Upper lobe of right lung (tissue), 1 donor: ENCODE measurements at regions not wholly inside any gene's neighbourhood (a gene's known extent, or its start where the extent isn't known, plus 50 kb on each side); places are given as distances from the start of the nearest gene placed in this dataset.

Source experiments
- ATAC-seq: fragments of 200-7000 bp; cut with Tn5 transposase; one replicate; pipeline ENCODE4 v1.9.1; 2020; ENCODE audit warnings: mild to moderate bottlenecking, moderate library complexity
- DNase-seq: peaks from one replicate; pipeline ENCODE4 v3.0.0-alpha.2; 2020
- H3K27ac ChIP-seq: fragments of 200-600 bp; one replicate; pipeline ENCODE4 v1.8.0; 2022
- H3K27me3 ChIP-seq: fragments of 200-600 bp; one replicate; pipeline ENCODE4 v1.8.0; 2022; ENCODE audit warnings: mild to moderate bottlenecking
- H3K36me3 ChIP-seq: fragments of 200-600 bp; one replicate; pipeline ENCODE4 v1.8.0; 2022
- H3K4me1 ChIP-seq: fragments of 200-600 bp; one replicate; pipeline ENCODE4 v1.8.0; 2022
- H3K4me3 ChIP-seq: fragments of 200-600 bp; one replicate; pipeline ENCODE4 v1.8.0; 2022; ENCODE audit warnings: mild to moderate bottlenecking
- H3K9me3 ChIP-seq: fragments of 200-600 bp; one replicate; pipeline ENCODE4 v1.8.0; 2022
- intact Hi-C: fragments of 100-400 bp; cut with DNase I; formaldehyde crosslinking; loops from one replicate; pipeline ENCODE4 v1.11.0; 2022
- TF ChIP-seq, protein P1 (sequence below): fragments of 200-600 bp; IDR thresholded peaks from one replicate; pipeline ENCODE4 v1.8.0; 2022; ENCODE audit warnings: antibody characterized with exemption
- donor health status: DM: no; HTN: yes; CAD: no; lungs with severe emphysema.

DNA sequence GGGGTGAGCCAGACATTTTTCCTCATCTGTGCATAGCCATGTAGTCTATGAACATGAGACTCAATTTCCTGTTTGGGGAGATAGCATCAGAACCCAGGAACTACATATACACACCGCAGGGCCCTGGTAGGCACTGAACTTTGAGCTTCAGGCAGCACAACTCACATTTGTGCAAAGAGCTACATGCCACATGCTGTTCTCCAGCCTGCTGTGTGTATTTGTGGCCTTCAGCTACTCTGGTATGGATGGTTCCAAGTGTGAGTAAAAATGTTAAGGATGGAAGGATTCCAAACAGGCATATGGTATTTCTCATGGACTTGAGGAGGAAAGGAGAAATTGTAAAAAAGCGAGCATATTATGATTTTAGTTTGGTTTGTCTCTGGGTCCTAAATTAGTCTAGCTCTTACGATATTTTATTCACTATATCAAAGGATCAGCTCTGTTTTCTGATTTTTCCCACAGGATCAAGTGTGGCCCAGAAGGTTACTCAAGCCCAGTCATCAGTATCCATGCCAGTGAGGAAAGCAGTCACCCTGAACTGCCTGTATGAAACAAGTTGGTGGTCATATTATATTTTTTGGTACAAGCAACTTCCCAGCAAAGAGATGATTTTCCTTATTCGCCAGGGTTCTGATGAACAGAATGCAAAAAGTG, 422.4 kb upstream of the OR4E1 start:
- no peak for DNase-seq
- no peak for ATAC-seq
- Histone ChIP-seq H3K4me3 (no peak overlapping the region), H3K27ac (no peak overlapping the region), H3K36me3 (no peaks in the 10 kb centered on the region), H3K9me3 (no peaks in the 10 kb centered on the region), H3K27me3 (no peaks in the 10 kb centered on the region), H3K4me1 (no peaks in the 10 kb centered on the region)
- TF ChIP-seq, protein P1, sequence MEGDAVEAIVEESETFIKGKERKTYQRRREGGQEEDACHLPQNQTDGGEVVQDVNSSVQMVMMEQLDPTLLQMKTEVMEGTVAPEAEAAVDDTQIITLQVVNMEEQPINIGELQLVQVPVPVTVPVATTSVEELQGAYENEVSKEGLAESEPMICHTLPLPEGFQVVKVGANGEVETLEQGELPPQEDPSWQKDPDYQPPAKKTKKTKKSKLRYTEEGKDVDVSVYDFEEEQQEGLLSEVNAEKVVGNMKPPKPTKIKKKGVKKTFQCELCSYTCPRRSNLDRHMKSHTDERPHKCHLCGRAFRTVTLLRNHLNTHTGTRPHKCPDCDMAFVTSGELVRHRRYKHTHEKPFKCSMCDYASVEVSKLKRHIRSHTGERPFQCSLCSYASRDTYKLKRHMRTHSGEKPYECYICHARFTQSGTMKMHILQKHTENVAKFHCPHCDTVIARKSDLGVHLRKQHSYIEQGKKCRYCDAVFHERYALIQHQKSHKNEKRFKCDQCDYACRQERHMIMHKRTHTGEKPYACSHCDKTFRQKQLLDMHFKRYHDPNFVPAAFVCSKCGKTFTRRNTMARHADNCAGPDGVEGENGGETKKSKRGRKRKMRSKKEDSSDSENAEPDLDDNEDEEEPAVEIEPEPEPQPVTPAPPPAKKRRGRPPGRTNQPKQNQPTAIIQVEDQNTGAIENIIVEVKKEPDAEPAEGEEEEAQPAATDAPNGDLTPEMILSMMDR, result no peak
- intact Hi-C loops, result no loop called here

DNA sequence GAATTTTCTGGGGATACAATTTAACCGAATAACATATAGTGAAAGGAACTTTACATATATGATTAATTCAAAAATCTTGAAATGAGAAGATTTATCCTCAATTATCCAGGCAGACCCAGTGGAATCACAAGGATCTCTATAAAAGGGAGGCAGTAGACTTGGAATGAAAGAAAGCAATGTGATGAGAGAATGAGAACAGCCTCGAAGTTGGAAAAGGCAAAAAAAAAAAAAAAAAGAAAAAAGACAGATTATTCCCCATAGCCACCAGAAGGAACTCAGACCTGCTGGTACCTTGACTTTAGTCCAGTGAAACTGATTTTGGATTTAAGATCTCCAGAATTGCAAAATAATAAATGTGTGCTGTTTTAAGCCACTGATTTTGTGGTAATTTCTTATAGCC, 416.3 kb upstream of the OR4E1 start:
- Histone ChIP-seq H3K36me3 (no peaks in the 10 kb centered on the region), H3K27ac (no peak overlapping the region), H3K9me3 (no peaks in the 10 kb centered on the region), H3K27me3 (no peaks in the 10 kb centered on the region), H3K4me1 (no peaks in the 10 kb centered on the region), H3K4me3 (no peak overlapping the region)
- DNase-seq, result no peak
- no peak for ATAC-seq
- intact Hi-C loops, result no loop called here
- TF ChIP-seq, protein P1, result no peak

DNA sequence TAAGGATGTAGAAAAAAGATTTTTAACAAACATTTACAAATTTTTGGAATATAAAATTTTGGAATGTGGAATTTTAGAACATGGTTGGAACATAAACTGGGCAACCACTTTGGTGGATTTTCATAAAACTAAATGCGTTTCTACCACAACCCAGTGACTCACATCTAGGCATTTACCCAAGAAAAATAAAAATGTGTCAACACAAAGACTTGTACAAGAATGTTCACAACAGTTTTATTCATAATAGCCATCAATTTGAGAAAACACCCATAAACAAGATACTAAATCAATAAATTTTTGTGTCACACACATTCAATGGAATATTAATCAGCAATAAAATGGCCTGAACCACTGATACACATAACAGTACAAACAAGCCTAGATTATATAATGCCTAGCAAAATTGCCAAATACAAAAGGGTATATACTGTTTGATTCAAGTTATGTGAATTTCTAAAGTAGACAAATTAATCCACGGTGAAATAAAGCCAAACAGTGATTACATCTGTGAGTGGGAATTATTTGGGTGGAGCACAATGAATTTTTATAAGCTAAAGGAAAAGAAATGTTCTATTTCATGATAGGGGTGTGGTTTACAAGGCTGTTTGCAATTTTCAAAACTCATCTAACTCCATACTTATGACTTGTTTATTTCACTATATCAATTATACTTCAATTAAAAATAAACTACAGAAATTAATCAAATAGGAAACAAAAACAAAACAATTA, 415.2 kb upstream of the OR4E1 start:
- no peak overlapping the region for H3K27ac ChIP-seq
- ATAC-seq (no peak), DNase-seq (no peak)
- no peaks in the 10 kb centered on the region for H3K36me3 ChIP-seq
- H3K4me1 ChIP-seq, result no peaks in the 10 kb centered on the region
- H3K4me3 ChIP-seq, result no peak overlapping the region
- TF ChIP-seq, protein P1, result no peak
- H3K9me3 ChIP-seq, result no peaks in the 10 kb centered on the region
- no peaks in the 10 kb centered on the region for H3K27me3 ChIP-seq
- intact Hi-C loops, result no loop called here

DNA sequence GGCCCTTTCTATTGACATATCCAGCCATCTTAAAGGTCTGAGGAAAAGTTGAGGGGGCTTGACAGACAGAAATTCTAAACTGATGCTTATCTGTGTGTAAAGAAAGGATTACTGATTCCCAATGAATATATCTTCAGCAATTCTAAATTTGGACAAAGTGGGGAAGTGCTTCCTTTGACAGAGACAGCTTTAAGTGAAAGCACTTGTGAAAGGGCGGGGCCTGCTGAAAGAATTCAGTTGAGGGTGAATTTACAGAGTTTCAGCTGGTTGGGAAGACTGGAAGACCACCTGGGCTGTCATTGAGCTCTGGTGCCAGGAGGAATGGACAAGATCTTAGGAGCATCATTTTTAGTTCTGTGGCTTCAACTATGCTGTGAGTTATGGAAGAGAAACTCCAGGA, 412.5 kb upstream of the OR4E1 start:
- TF ChIP-seq, protein P1, result no peak
- no peaks in the 10 kb centered on the region for H3K9me3 ChIP-seq
- no peak for DNase-seq
- no peaks in the 10 kb centered on the region for H3K4me1 ChIP-seq
- H3K4me3 ChIP-seq, result no peak overlapping the region
- no peak overlapping the region for H3K27ac ChIP-seq
- ATAC-seq, result no peak
- no peaks in the 10 kb centered on the region for H3K36me3 ChIP-seq
- H3K27me3 ChIP-seq, result no peaks in the 10 kb centered on the region
- intact Hi-C loops, result no loop called here

DNA sequence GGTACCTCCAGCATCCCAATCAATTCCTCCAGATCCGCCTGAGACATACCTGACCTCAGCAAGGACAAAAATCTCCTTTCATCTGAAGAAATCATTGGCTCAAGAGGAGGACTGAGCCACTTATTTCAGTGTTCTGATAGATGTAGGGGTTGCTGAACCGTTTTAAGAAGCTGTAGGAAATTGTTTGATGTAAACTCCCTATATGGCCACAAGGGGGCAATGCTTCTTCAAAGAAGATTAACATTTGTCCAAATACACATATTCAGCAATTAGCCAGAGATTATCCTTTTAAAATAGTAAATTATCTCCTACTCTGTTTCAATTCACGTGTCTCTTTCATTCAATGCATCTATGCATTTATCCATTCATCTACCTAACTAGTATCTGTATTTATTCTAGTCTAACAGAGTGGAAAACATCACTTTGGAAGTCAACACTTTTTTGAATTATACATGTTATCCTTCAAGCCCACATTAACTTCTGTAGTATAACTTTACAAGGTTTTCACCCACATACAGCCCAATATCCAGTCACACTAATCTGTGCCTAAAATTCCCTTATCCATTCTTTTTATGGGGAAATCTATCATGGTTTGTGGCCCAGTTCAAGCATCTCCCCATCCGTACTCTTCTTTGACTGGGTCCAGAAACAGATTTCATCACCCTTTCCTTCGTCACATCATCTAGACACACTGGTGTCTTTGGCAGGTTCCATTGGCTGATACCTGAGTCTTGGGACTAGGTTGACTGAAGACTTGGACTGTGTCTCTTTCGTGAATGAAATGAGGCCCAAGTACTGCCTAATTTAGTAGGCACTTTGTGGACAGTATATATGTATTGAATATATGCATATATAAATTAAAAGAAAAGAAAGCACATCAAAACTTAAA, 411.0 kb upstream of the OR4E1 start:
- ATAC-seq, result peak; percentile 64
- TF ChIP-seq, protein P1, result peak; percentile 78

More for the DNA sequence above, 411.0 kb upstream of the OR4E1 start:
- Histone ChIP-seq H3K4me3 (no peak overlapping the region), H3K27me3 (no peaks in the 10 kb centered on the region), H3K27ac (no peak overlapping the region), H3K36me3 (no peaks in the 10 kb centered on the region), H3K4me1 (no peaks in the 10 kb centered on the region), H3K9me3 (no peaks in the 10 kb centered on the region)
- no peak for DNase-seq
- intact Hi-C loops, result no loop called here
